IMR-90 (cell line): ENCODE measurements at regions not wholly inside any gene's neighbourhood (a gene's known extent, or its start where the extent isn't known, plus 50 kb on each side); places are given as distances from the start of the nearest gene placed in this dataset.
"Not testable (repeated sequence)": the region's sequence is repeated elsewhere in the genome, so short reads cannot be mapped to it uniquely, and the experiment has no call there.

Source experiments
- ATAC-seq: fragments of 200-7000 bp; cut with Tn5 transposase; 2 replicates; pipeline ENCODE4 v1.9.1; 2020; ENCODE audit warnings: low read depth, mild to moderate bottlenecking, moderate library complexity
- BruUV-seq: library from RNA; stranded (reverse); fragments of 400-500 nt; replicated peaks from 2 replicates; lab custom pipeline; 2021; lab: Mats Ljungman, UMichigan
- CTCF ChIA-PET: fragments of 300-600 bp; formaldehyde crosslinking; extraction: SDS; loops from one replicate; lab custom pipeline; 2021; ENCODE audit warnings: antibody characterized with exemption; lab: Yijun Ruan, JAX
- POLR2A ChIA-PET: fragments of 300-600 bp; sonication (Branson Sonifier 250); formaldehyde crosslinking; loops from one replicate; lab custom pipeline; 2022; ENCODE audit warnings: antibody characterized with exemption; ENCODE audit not compliant: unreplicated experiment; lab: Charles Lee
- DNase-seq: peaks from one replicate; pipeline ENCODE4 v3.0.0; 2013
- H2AFZ ChIP-seq: replicated peaks from 2 replicates; pipeline ENCODE3; 2013; ENCODE audit warnings: low read length, mild to moderate bottlenecking; ENCODE audit not compliant: poor library complexity
- H2AK5ac ChIP-seq: 2 replicates; pipeline ENCODE4 v1.6.1; 2013; ENCODE audit warnings: low read depth, low read length, inconsistent platforms
- H2AK9ac ChIP-seq: replicated peaks from 2 replicates; pipeline ENCODE3; 2013; ENCODE audit warnings: mild to moderate bottlenecking, low read depth, low read length, moderate library complexity; ENCODE audit not compliant: poor library complexity
- H2BK120ac ChIP-seq: 2 replicates; pipeline ENCODE4 v1.6.1; 2013; ENCODE audit warnings: low read depth, low read length, inconsistent platforms
- H2BK15ac ChIP-seq: 3 replicates; pipeline ENCODE4 v1.6.1; 2013; ENCODE audit warnings: low read depth, low read length, inconsistent platforms
- H2BK20ac ChIP-seq: 2 replicates; pipeline ENCODE4 v1.6.1; 2013; ENCODE audit warnings: low read depth, mild to moderate bottlenecking, inconsistent platforms, low read length, moderate library complexity
- H2BK5ac ChIP-seq: 2 replicates; pipeline ENCODE4 v1.6.1; 2013; ENCODE audit warnings: mild to moderate bottlenecking, low read depth, low read length, inconsistent platforms; ENCODE audit not compliant: poor library complexity, severe bottlenecking
- H3K14ac ChIP-seq: replicated peaks from 2 replicates; pipeline ENCODE4 v1.6.1; 2013; ENCODE audit warnings: low read depth, low read length, inconsistent platforms
- H3K18ac ChIP-seq: 2 replicates; pipeline ENCODE4 v1.6.1; 2013; ENCODE audit warnings: low read depth, low read length, control low read depth
- H3K23ac ChIP-seq: 2 replicates; pipeline ENCODE4 v1.6.1; 2013; ENCODE audit warnings: low read depth, low read length, inconsistent platforms
- H3K27ac ChIP-seq: 2 replicates; pipeline ENCODE4 v1.5.1; 2013; ENCODE audit warnings: mild to moderate bottlenecking, control low read depth, low read length; ENCODE audit not compliant: insufficient read depth
- H3K27me3 ChIP-seq: 2 replicates; pipeline ENCODE4 v1.6.1; 2013; ENCODE audit warnings: low read length; ENCODE audit not compliant: control insufficient read depth, insufficient read depth
- H3K36me3 ChIP-seq: 2 replicates; pipeline ENCODE4 v1.6.1; 2013; ENCODE audit warnings: low read length, mixed read lengths; ENCODE audit not compliant: control insufficient read depth, insufficient read depth
- H3K4ac ChIP-seq: 2 replicates; pipeline ENCODE4 v1.6.1; 2013; ENCODE audit warnings: low read depth, low read length, inconsistent platforms
- H3K4me1 ChIP-seq: 2 replicates; pipeline ENCODE4 v1.6.1; 2013; ENCODE audit warnings: low read length, mixed read lengths; ENCODE audit not compliant: control insufficient read depth, insufficient read depth
- H3K4me2 ChIP-seq: 2 replicates; pipeline ENCODE4 v1.6.1; 2013; ENCODE audit warnings: low read depth, mild to moderate bottlenecking, control low read depth, low read length, moderate library complexity
- H3K4me3 ChIP-seq: 2 replicates; pipeline ENCODE4 v1.5.1; 2013; ENCODE audit warnings: low read depth, mild to moderate bottlenecking, control low read depth, low read length, moderate library complexity; ENCODE audit not compliant: insufficient read depth
- H3K56ac ChIP-seq: 2 replicates; pipeline ENCODE4 v1.6.1; 2013; ENCODE audit warnings: low read length, inconsistent platforms; ENCODE audit not compliant: insufficient read depth; ENCODE audit errors: extremely low read depth
- H3K79me1 ChIP-seq, 2 experiments: 2 replicates each; pipeline ENCODE4 v1.6.1; 2013; ENCODE audit warnings: low read length in 2 of 2, inconsistent platforms in 1 of 2, low read depth in 1 of 2
- H3K9ac ChIP-seq: 2 replicates; pipeline ENCODE4 v1.6.1; 2013; ENCODE audit warnings: low read depth, low read length, control low read depth
- H3K9me1 ChIP-seq: 2 replicates; pipeline ENCODE4 v1.6.1; 2013; ENCODE audit warnings: low read length, inconsistent platforms; ENCODE audit not compliant: insufficient read depth
- H3K9me3 ChIP-seq: 2 replicates; pipeline ENCODE4 v1.6.1; 2013; ENCODE audit warnings: low read length; ENCODE audit not compliant: control insufficient read depth, insufficient read depth
- H4K20me1 ChIP-seq: 2 replicates; pipeline ENCODE4 v1.6.1; 2013; ENCODE audit warnings: low read length, inconsistent platforms; ENCODE audit not compliant: insufficient read depth
- H4K5ac ChIP-seq: 2 replicates; pipeline ENCODE4 v1.6.1; 2013; ENCODE audit warnings: mild to moderate bottlenecking, low read depth, low read length, control low read depth
- H4K8ac ChIP-seq, 2 experiments: 2 replicates each; pipeline ENCODE4 v1.6.1; 2013; ENCODE audit warnings: low read depth in 2 of 2, low read length in 2 of 2, control low read depth in 1 of 2, inconsistent platforms in 1 of 2
- H4K91ac ChIP-seq: 2 replicates; pipeline ENCODE4 v1.6.1; 2013; ENCODE audit warnings: low read depth, low read length, inconsistent platforms; ENCODE audit not compliant: insufficient read depth
- WGBS, 2 experiments: methylation state at CpG; one replicate each; pipeline versions ENCODE4 v1.1.5 to v1.1.7; 2013; ENCODE audit warnings: missing lambda C conversion rate in 2 of 2; ENCODE audit not compliant: insufficient read length in 1 of 2; ENCODE audit errors: extremely low coverage in 2 of 2; 5-methylcytosine and 5-hydroxymethylcytosine counted together
- dilution Hi-C: fragments of 300-500 bp; cut with HindIII; formaldehyde crosslinking; loops from one replicate; pipeline ENCODE4 v1.14.3; 2018; ENCODE audit warnings: low sequenced_read_pairs; ENCODE audit not compliant: unreplicated experiment
- in situ Hi-C: fragments of 300-500 bp; cut with MboI; formaldehyde crosslinking; loops from 3 replicates; pipeline ENCODE4 v1.14.3; 2019; ENCODE audit warnings: low sequenced_read_pairs, inconsistent platforms, mixed read lengths
- intact Hi-C: fragments of 100-400 bp; cut with micrococcal nuclease; formaldehyde crosslinking; loops from 2 replicates; pipeline ENCODE4 v1.10.0; 2022

DNA sequence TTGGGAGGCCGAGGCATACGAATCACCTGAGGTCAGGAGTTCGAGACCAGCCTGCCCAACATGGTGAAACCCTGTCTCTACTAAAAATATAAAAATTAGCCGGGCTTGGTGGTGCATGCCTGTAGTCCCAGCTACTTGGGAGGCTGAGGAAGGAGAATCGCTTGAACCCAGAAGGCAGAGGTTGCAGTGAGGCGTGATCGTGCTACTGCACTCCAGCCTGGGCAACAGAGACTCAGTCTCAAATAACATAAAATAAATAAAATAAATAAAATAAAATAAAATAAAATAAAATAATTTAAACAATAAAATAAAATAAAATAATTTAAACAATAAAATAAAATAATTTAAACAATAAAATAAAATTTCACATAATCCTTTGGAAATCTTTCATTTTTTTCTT, 149.1 kb downstream of the GOLGA8K start:
- H3K56ac ChIP-seq, H3K79me1 ChIP-seq, H3K23ac ChIP-seq, H3K4me1 ChIP-seq, H3K18ac ChIP-seq, H3K9ac ChIP-seq, H2AFZ ChIP-seq, H3K9me1 ChIP-seq, H4K91ac ChIP-seq, POLR2A ChIA-PET, H3K4ac ChIP-seq, H3K14ac ChIP-seq, dilution Hi-C loops, intact Hi-C loops, H3K36me3 ChIP-seq, H4K8ac ChIP-seq, H4K5ac ChIP-seq, H2BK15ac ChIP-seq, H3K4me3 ChIP-seq, H3K4me2 ChIP-seq, H3K27me3 ChIP-seq, H2BK20ac ChIP-seq, H2AK5ac ChIP-seq, ATAC-seq, H3K9me3 ChIP-seq, in situ Hi-C loops, H2AK9ac ChIP-seq, DNase-seq, H4K20me1 ChIP-seq, H2BK120ac ChIP-seq, H2BK5ac ChIP-seq, BruUV-seq, CTCF ChIA-PET, H3K27ac ChIP-seq: not testable (repeated sequence)
- no CpG with 5 or more reads among the region's 7 CpGs for WGBS, 2 experiments

DNA sequence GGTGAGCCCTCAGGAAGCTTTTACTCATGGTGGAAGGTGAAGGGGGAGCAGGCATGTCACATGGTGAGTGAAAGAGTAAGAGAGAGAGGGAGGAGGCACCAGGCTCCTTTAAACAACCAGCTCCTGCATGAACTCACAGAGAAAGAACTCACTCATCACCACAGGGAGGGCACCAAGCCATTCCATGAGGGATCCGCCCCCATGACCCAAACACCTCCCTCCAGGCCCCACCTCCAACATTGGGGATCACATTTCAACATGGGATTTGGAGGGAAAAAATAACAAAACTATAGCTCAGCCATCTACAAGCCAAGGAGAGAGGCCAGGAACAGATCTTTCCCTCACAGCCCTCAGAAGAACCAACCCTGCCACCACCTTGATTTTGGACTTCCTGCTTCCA, 153.9 kb downstream of the GOLGA8K start:
- H3K9ac ChIP-seq, H2BK15ac ChIP-seq, H2BK120ac ChIP-seq, H3K4ac ChIP-seq, H3K4me3 ChIP-seq, H3K27me3 ChIP-seq, H4K91ac ChIP-seq, H3K27ac ChIP-seq, H4K8ac ChIP-seq, BruUV-seq, H3K79me1 ChIP-seq, H2AK5ac ChIP-seq, H3K14ac ChIP-seq, H4K5ac ChIP-seq, H2AK9ac ChIP-seq, H3K56ac ChIP-seq, H3K18ac ChIP-seq, H2BK5ac ChIP-seq, H3K36me3 ChIP-seq, POLR2A ChIA-PET, H4K20me1 ChIP-seq, H2BK20ac ChIP-seq, H3K23ac ChIP-seq, H3K9me3 ChIP-seq, CTCF ChIA-PET, DNase-seq, dilution Hi-C loops, ATAC-seq, H2AFZ ChIP-seq, H3K4me1 ChIP-seq, in situ Hi-C loops, H3K4me2 ChIP-seq, H3K9me1 ChIP-seq, intact Hi-C loops: not testable (repeated sequence)
- no CpG with 5 or more reads among the region's 1 CpG for WGBS, 2 experiments
